GM11168 (cell line): ENCODE measurements at regions not wholly inside any gene's neighbourhood (a gene's known extent, or its start where the extent isn't known, plus 50 kb on each side); places are given as distances from the start of the nearest gene placed in this dataset.

Source experiments
- in situ Hi-C: fragments of 300-500 bp; cut with MboI; formaldehyde crosslinking; loops from one replicate; pipeline ENCODE4 v1.12.0; 2022; ENCODE audit warnings: low sequenced_read_pairs; ENCODE audit not compliant: unreplicated experiment

DNA sequence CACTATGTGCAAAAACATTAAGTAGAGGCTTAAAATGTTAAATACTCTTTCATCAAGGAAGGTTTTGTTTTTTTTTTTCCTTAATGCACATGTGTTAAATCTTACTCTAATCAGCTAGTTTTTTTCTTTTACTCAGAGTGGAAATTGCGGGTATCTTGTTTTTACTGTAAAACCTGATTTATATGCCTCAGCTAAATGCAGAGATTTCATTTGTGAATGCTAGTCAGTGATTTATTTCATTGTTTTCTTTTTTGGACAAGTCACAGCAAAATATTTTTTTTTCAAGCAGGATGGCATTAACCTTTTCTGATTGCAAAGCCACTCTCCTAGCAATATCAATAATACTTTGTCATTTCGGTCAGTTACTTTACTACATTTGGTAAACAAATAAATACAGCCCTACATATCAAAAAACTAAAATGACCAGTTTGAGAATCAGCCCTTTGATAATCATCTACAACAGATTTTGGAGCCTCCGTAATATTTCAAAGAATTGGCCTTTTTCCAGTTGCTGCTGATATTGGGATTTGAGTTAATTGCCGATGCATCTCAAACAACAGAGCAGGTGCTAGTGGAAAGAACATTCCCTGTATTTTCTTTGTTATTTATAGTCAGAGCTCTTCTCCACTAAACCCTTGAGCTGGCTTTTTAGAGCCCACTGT, 579.2 kb upstream of the ZNF608 start:
- in situ Hi-C loops, result no loop called here

DNA sequence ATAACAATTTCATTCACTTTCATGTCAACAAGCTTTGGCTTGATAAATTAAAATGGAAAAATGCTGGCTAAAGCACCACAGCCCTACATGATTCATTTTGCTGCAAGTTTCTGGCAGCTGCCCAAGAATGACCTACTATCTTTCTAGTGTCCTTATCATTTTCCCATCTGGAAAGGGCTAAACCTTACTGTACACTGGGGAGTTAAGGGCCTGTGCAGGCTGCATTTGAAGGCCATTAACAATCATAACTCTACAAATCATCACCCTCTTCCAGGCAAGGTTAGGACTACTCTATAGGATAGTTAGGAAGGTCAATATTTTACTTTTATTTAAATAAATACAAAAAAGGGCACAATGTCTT, 579.7 kb upstream of the ZNF608 start:
- in situ Hi-C loops, result no loop called here

GRCh38 chr5:125327676-125328075, 581.2 kb upstream of the ZNF608 start:
- in situ Hi-C loops, result no loop called here

- in situ Hi-C loops, result no loop called here
Measured at GRCh38 chr5:125331987-125332598, 585.7 kb upstream of the ZNF608 start.

DNA sequence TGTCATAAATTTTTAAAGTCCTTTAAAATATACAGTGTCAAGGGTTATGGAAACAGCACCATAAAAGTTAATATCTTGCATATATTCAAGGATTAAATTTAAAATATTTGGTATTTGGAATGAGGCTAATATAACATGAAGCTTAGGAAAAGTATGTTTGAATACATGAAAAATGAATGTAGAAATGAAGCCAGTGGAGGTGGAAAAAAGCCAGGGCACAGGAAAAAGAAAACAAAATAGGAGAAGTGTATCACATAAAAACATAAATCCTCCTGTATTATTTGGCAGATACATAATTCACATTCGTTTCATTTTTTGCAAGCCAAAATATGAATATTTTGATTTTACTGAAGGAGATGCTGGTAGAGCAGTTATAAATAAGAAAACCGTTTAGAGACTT, 587.0 kb upstream of the ZNF608 start:
- in situ Hi-C loops, result no loop called here

- in situ Hi-C loops, result no loop called here
Measured at GRCh38 chr5:125336401-125336800, 590.0 kb upstream of the ZNF608 start.

- in situ Hi-C loops, result no loop called here
Measured at GRCh38 chr5:125337294-125337693, 590.9 kb upstream of the ZNF608 start.

DNA sequence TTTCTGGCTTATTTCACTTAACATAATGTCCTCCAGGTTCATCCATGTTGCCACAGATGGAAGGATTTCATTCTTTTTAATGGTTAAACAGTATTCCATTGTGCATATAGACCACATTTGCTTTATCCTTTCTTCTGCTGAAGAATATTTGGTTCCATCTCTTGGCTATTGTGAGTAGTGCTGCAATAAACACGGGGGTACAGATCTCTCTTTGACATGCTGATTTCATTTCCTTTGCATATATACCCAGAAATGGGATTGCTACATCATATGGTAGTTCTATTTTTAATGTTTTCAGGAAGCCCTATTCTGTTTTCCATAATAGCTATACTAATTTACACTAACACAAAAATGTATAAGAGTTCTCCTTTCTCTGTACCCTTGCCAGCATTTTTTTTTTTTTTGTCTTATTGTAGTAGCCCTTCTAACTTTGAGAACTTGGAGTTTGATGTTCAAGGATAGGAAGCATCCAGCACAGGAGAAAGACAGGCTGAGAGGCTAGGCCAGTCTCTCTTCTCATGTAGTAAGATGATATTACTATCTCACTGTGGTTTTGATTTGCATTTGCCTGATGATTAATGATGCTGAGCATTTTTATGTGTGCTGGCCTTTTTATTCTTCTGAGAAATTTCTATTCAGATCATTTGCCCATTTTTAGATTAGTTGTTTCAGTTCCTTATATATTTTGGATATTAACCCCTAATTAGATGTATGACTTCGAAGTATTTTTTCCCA, 592.2 kb upstream of the ZNF608 start:
- in situ Hi-C loops, result no loop called here

DNA sequence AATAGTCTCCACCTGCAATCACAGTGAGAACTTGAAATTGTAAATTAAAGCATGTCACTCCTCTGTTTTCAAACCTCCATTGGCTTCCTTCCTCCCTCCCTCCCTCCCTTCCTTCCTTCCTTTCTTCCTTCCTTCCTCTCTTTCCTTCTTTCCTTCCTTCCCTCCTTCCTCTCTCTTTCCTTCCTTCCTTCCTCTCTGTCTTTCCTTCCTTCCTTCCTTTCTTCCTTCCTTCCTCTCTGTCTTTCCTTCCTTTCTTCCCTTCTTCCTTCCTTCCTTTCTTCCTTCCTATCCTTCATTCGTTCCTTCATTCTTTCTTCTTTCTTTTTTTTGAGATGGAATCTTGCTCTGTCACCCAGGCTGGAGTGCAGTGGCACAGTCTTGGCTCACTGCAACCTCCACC, 595.0 kb upstream of the ZNF608 start:
- in situ Hi-C loops, result no loop called here

GRCh38 chr5:125343015-125343414, 596.6 kb upstream of the ZNF608 start:
- in situ Hi-C loops, result no loop called here

GRCh38 chr5:125346316-125346715, 599.9 kb upstream of the ZNF608 start:
- in situ Hi-C loops, result no loop called here

- in situ Hi-C loops, result no loop called here
Measured at GRCh38 chr5:125348221-125348692, 601.8 kb upstream of the ZNF608 start.

- in situ Hi-C loops, result no loop called here
Measured at GRCh38 chr5:125348936-125349831, 602.7 kb upstream of the ZNF608 start.

DNA sequence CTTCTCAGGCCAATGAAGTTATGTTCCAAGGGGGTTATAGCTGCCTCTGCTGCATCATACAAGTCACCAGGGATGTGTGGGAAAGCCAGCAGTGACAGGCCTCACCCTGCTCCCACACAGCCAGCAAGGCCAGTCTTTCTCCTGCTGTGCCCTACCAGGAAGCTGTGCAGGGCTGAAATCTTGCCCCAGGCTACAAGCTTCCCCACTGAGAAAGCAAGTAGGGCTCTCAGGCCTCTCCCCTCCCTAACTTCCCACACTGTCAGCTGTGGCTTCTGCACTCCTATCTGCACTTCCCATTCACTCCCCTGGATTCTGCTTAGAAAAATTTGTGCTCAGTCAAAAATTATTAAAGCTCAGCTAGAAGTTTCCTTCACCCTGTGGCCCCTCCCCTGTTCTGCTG, 611.2 kb upstream of the ZNF608 start:
- in situ Hi-C loops, result no loop called here

GRCh38 chr5:125365747-125366146, 619.3 kb upstream of the ZNF608 start:
- in situ Hi-C loops, result no loop called here

DNA sequence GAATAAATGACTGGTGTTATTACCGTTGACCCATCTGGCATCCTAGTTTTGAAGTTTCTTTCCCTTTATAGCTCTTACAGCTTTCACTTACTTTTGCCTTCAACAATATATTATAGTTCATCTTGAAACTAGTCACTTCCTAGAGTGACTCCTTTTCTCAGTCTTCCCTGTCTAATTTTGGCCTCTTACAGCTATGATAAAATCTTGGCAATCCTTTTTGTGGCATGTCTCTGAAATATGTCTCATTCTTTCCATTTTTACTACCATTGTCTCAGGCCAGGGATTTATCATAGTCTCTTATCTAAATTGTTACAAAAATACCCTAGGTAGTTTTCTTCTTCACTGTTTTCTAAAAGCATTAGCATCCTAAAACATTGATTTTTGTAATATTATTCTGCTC, 621.3 kb upstream of the ZNF608 start:
- in situ Hi-C loops, result no loop called here

DNA sequence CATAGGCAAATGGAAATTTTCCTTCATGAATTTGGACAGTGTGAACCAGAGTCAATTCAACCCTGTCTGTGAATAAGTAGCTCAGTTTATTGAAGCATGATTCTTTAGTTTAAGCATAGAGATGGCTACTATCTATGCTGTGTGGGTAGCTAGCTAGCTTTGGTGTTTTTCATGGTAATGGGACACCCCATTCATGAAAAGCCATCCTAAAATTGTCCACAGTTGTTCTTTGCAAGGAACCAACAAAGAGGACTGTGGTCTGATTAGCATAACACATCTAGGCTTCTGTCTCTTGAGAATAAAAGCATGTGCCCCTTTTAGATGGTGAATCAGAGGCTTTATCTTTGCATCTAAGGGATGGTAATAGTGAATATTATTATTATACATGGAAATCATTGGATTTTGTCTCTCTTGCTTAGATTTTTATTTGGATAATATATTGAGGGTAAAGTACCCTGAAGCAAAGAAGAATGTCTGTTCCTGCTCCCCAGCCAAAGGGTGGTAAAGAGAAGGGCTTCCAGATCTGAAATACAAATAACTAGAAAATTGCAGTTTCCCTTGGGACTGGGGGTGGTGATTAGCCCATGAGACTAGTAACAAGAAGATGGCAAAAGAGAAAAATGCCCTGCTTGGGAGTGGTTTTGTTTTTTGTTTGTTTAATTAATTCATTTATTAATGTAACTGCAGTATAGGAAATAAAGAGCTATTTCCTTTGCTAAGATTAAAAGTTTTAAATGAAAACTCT, 624.2 kb upstream of the ZNF608 start:
- in situ Hi-C loops, result no loop called here

- in situ Hi-C loops, result no loop called here
Measured at GRCh38 chr5:125372694-125373631, 626.5 kb upstream of the ZNF608 start.

GRCh38 chr5:125375143-125375542, 628.7 kb upstream of the ZNF608 start:
- in situ Hi-C loops, result no loop called here
